Upper lobe of left lung (tissue), 6 donors: ENCODE measurements at regions not wholly inside any gene's neighbourhood (a gene's known extent, or its start where the extent isn't known, plus 50 kb on each side); places are given as distances from the start of the nearest gene placed in this dataset.

Experiments
- ATAC-seq, 2 donors: fragments of 200-7000 bp; cut with Tn5 transposase; one replicate each; pipeline ENCODE4 v1.9.1; 2022; ENCODE audit warnings: mild to moderate bottlenecking in 2 of 2, moderate library complexity in 2 of 2; ENCODE audit not compliant: low FRiP score in 2 of 2
- DNase-seq, 2 donors: peaks; one replicate each; pipeline ENCODE4 v3.0.0-alpha.2; 2019 to 2020
- H3K27ac ChIP-seq, 4 donors: fragments of 200-600 bp; sonication (generic); one replicate each; pipeline ENCODE4 v1.5.1; 2016 to 2019
- H3K27me3 ChIP-seq, 4 donors: fragments of 200-600 bp; sonication (generic); one replicate each; pipeline ENCODE4 v1.5.1; 2017 to 2019
- H3K36me3 ChIP-seq, 4 donors: fragments of 200-600 bp; sonication (generic); one replicate each; pipeline ENCODE4 v1.5.1; 2016 to 2019
- H3K4me1 ChIP-seq, 4 donors: fragments of 200-600 bp; sonication (generic); one replicate each; pipeline ENCODE4 v1.5.1; 2018 to 2019
- H3K4me3 ChIP-seq, 4 donors: fragments of 200-600 bp; sonication (generic); one replicate each; pipeline ENCODE4 v1.5.1; 2017 to 2019; ENCODE audit warnings: mild to moderate bottlenecking in 2 of 4, moderate library complexity in 1 of 4
- H3K9me3 ChIP-seq, 4 donors: fragments of 200-600 bp; sonication (generic); one replicate each; pipeline ENCODE4 v1.5.1; 2018 to 2019
- EP300 ChIP-seq, 4 donors: sonication (generic); formaldehyde crosslinking; IDR thresholded peaks; one replicate each; pipeline ENCODE4 v1.5.1; 2017; ENCODE audit warnings: antibody characterized with exemption in 4 of 4, control low read depth in 2 of 4
- POLR2A ChIP-seq, 4 donors: fragments of 450-650 bp; IDR thresholded peaks; one replicate each; pipeline ENCODE4 v1.5.1; 2016 to 2017; ENCODE audit warnings: antibody characterized with exemption in 4 of 4, mild to moderate bottlenecking in 2 of 4
- POLR2AphosphoS5 ChIP-seq, 2 donors: sonication (generic); formaldehyde crosslinking; IDR thresholded peaks; one replicate each; pipeline ENCODE4 v1.5.1; 2017; ENCODE audit warnings: antibody characterized with exemption in 2 of 2
- WGBS, 2 donors: methylation state at CpG; one replicate each; pipeline ENCODE4 v1.1.5; 2017 to 2018; 5-methylcytosine and 5-hydroxymethylcytosine counted together
- TF ChIP-seq, protein P1 (sequence below), 6 experiments: fragments of 450-650 bp in 4 of 6; fragments of 200-600 bp in 2 of 6; sonication (generic) in 2 of 6; IDR thresholded peaks; one replicate each; pipeline ENCODE4 v1.5.1; 2016 to 2019; ENCODE audit warnings: antibody characterized with exemption in 6 of 6
- donor health status: DM: no; HTN: no; CAD: no; lungs with moderate emphysema.
- donor health status: DM: no; HTN: yes; CAD: no; lungs with severe emphysema.

DNA sequence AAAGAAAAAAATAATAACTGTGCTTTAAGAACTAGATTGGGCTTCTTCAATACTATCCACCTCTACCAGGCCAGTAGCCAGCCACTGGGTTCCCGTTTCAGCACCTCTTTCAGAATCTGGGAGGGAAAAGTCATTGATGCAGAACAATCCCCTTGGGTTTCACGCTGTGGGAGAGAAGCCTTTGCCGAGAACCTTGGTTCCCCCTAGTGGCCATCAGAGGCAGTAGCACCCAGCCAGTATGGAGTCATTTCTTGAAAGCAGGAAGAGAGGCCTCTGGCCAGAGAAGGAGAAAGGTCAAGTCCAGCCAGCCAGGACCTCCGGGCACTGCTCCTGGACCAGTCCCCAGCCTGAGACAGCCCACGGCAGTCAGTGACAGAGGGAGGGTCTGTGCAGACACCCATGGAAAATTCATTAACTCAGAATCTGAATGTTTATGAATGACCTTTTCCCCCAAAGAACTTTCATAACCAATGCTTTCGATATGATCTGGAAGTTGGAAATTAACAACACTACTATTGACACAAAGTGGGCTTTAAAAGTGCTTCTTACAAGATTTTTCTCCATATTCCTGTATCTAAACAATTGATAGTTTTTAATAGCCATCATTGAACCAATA lies 51.2 kb upstream of the CDH5 start:
- no peak for TF ChIP-seq EP300 (IDR thresholded peaks at IDR 0.05)
- no peak for TF ChIP-seq POLR2A (IDR thresholded peaks at IDR 0.05)
- TF ChIP-seq, protein P1, sequence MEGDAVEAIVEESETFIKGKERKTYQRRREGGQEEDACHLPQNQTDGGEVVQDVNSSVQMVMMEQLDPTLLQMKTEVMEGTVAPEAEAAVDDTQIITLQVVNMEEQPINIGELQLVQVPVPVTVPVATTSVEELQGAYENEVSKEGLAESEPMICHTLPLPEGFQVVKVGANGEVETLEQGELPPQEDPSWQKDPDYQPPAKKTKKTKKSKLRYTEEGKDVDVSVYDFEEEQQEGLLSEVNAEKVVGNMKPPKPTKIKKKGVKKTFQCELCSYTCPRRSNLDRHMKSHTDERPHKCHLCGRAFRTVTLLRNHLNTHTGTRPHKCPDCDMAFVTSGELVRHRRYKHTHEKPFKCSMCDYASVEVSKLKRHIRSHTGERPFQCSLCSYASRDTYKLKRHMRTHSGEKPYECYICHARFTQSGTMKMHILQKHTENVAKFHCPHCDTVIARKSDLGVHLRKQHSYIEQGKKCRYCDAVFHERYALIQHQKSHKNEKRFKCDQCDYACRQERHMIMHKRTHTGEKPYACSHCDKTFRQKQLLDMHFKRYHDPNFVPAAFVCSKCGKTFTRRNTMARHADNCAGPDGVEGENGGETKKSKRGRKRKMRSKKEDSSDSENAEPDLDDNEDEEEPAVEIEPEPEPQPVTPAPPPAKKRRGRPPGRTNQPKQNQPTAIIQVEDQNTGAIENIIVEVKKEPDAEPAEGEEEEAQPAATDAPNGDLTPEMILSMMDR (IDR thresholded peaks at IDR 0.05), result peak; percentile 88 to 97 (median 92)
- Histone ChIP-seq H3K9me3 (no peaks in the 10 kb centered on the region), H3K36me3 (no peaks in the 10 kb centered on the region), H3K4me3 (no peak overlapping the region), H3K27me3 (no peaks in the 10 kb centered on the region), H3K27ac (peak overlapping the region in 2 of 4 donors; percentile 55 to 64), H3K4me1 (peaks cover 0 to 16% (median 4%) of the 10 kb centered on the region in 4 donors)
- DNase-seq, result peak in 1 of 2 donors; percentile 72
- 11% methylated on average over 6 of the region's 6 CpGs for WGBS, 2 donors
- ATAC-seq, result peak; percentile 88 to 93

DNA sequence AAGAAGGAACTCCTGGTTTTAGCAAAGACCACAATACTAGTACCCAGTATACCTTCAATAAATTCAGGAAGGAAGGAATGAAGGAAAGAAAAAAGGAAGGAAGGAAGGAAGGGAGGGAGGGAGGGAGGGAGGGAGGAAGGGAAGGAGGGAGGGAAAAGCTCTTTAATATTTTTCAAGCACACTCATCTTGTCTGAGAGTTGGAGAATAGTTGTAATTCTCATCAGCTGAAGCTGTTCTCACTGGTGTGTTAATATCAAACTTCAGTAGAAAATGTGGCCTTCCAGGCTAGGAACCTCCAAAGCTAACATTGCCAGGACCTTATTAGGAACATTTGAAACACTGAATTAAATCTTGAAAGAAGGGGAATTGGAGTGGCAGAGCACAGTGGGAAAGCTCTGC lies 55.2 kb upstream of the CDH5 start:
- Histone ChIP-seq H3K4me3 (no peak overlapping the region), H3K27me3 (no peaks in the 10 kb centered on the region), H3K36me3 (no peaks in the 10 kb centered on the region), H3K4me1 (peaks cover 0 to 16% (median 4%) of the 10 kb centered on the region in 4 donors), H3K9me3 (no peaks in the 10 kb centered on the region), H3K27ac (no peak overlapping the region)
- TF ChIP-seq, protein P1 (IDR thresholded peaks at IDR 0.05), result no peak
- TF ChIP-seq POLR2AphosphoS5 (IDR thresholded peaks at IDR 0.05), result no peak
- TF ChIP-seq POLR2A (IDR thresholded peaks at IDR 0.05), result no peak
- no peak for TF ChIP-seq EP300 (IDR thresholded peaks at IDR 0.05)
- ATAC-seq (no peak), DNase-seq (no peak)

DNA sequence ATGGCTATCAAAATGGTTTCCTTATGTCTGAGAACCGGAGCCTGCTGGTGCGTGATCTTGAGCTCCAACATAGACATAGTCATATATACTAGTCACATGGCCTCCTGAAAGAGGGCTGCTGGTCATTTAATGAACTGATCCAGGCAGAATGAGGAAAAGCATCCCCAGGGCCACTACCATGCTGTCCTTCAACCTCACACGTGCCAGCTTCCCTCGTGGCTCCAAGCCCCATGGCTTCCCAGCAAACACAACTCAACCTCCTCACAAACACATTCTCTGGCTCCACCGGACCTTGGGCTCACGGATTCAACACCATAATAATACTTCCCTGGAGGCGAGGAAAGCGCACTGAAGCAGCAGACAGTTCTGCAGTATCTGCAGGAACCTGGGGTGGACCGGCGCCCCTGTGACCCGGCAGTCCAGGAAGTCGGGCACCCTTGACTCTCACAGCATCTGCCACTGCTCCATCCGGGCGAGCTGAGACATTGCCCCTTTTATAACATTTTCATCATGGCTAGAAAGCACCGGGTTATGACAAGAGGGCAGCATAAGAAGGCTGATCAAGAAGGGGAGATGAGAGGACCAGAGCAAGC lies 57.2 kb upstream of the CDH5 start:
- Histone ChIP-seq H3K27me3 (no peaks in the 10 kb centered on the region), H3K9me3 (no peaks in the 10 kb centered on the region), H3K27ac (no peak overlapping the region), H3K4me1 (peaks cover 0 to 3% (median 0%) of the 10 kb centered on the region in 4 donors), H3K36me3 (no peaks in the 10 kb centered on the region), H3K4me3 (no peak overlapping the region)
- WGBS, 2 donors, result 89 to 97% methylated on average over 9 to 15 of the region's 15 CpGs
- TF ChIP-seq POLR2A (IDR thresholded peaks at IDR 0.05) (no peak), EP300 (IDR thresholded peaks at IDR 0.05) (no peak), POLR2AphosphoS5 (IDR thresholded peaks at IDR 0.05) (no peak)
- TF ChIP-seq, protein P1 (IDR thresholded peaks at IDR 0.05), result no peak
- DNase-seq (no peak), ATAC-seq (no peak)

DNA sequence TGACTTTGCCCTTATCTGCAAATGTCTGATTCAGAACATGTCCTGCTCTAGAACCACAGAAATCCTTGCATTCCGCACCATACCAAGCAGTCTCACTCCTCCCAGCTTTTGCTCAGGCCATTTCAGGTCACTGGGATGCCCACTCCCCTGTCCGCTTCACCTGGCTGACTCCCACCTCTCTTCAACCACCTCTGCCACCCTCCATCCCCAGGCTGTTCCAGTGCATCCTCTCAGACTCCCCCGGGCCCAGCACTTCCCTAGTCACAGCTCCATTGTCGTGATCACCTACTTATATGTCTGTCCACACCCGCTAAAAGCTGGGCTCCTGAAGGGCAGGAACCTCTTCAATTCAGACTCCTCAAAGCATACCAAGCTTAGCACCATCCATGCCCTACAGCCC lies 58.4 kb upstream of the CDH5 start:
- no peaks in the 10 kb centered on the region for H3K9me3 ChIP-seq
- H3K27me3 ChIP-seq, result no peaks in the 10 kb centered on the region
- no peak overlapping the region for H3K4me3 ChIP-seq
- DNase-seq, result no peak
- no peak for TF ChIP-seq POLR2AphosphoS5 (IDR thresholded peaks at IDR 0.05)
- TF ChIP-seq, protein P1 (IDR thresholded peaks at IDR 0.05), result no peak
- TF ChIP-seq POLR2A (IDR thresholded peaks at IDR 0.05), result no peak
- TF ChIP-seq EP300 (IDR thresholded peaks at IDR 0.05), result no peak
- no peaks in the 10 kb centered on the region for H3K4me1 ChIP-seq
- WGBS, 2 donors, result 92 to 96% methylated on average over 5 of the region's 5 CpGs
- H3K36me3 ChIP-seq, result no peaks in the 10 kb centered on the region
- H3K27ac ChIP-seq, result no peak overlapping the region
- ATAC-seq, result no peak
